ENCODE measurements at regions not wholly inside any gene's neighbourhood (a gene's known extent, or its start where the extent isn't known, plus 50 kb on each side); places are given as distances from the start of the nearest gene placed in this dataset.

DNA sequence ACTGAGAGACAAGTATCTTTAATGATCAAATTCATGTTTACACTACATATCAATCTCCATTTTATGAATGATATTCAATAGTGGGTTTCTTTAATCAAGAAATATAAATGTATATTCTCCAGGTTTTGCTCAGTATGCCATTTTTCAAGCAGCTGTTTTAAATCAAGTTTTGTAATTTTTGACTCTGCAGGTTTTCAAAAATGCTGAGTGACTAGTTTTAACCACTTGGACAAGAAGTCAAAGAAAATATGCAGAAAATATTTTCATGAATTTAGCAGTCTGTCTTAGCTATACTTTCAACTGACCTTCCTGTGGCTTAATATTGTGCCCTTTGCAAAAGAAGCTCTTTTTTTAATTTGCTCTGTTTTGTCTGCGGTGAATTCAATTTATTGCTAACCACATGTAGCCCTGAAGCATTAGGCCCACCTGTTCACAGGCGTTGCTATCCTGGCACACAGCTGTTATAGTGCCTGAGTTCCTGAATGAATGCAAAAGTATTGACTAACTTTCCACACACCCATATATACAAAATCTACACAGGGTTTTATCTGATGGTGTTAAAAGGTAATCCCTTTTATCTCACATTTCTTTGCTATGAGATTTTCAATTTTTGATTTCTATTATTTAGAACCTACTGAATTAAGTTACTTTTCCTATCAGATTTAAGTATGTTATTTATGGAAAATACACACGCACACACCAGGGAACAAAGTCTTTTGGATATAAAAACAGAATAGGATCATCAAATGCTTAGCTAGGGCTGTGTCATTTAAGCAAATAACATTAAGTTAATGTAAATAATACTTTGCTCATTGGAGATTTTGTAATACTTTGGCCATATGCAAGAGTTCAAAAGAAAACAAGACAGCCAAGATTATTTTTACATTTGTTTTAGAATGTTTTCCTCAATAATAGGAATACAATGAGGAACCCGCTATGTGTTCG is 1166.1 kb upstream of the GBE1 start:
- TF ChIP-seq, protein P1, sequence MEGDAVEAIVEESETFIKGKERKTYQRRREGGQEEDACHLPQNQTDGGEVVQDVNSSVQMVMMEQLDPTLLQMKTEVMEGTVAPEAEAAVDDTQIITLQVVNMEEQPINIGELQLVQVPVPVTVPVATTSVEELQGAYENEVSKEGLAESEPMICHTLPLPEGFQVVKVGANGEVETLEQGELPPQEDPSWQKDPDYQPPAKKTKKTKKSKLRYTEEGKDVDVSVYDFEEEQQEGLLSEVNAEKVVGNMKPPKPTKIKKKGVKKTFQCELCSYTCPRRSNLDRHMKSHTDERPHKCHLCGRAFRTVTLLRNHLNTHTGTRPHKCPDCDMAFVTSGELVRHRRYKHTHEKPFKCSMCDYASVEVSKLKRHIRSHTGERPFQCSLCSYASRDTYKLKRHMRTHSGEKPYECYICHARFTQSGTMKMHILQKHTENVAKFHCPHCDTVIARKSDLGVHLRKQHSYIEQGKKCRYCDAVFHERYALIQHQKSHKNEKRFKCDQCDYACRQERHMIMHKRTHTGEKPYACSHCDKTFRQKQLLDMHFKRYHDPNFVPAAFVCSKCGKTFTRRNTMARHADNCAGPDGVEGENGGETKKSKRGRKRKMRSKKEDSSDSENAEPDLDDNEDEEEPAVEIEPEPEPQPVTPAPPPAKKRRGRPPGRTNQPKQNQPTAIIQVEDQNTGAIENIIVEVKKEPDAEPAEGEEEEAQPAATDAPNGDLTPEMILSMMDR (IDR thresholded peaks at IDR 0.05; ENCODE audit: low read length) = no peak
- TF ChIP-seq EZH2 (optimal IDR thresholded peaks at IDR 0.05; ENCODE audit: low read depth, low read length) = no peak

Measured in MM.1S (cell line).